Left cardiac atrium (tissue), 4 donors: ENCODE measurements at regions not wholly inside any gene's neighbourhood (a gene's known extent, or its start where the extent isn't known, plus 50 kb on each side); places are given as distances from the start of the nearest gene placed in this dataset.

Source experiments
- ATAC-seq, 2 donors: fragments of 200-7000 bp; cut with Tn5 transposase; one replicate each; pipeline ENCODE4 v1.9.1; 2020; ENCODE audit warnings: mild to moderate bottlenecking in 2 of 2, moderate library complexity in 2 of 2
- DNase-seq: peaks from one replicate; pipeline ENCODE4 v3.0.0-alpha.2; 2020
- intact Hi-C, 2 donors: fragments of 100-400 bp; cut with DNase I; formaldehyde crosslinking; loops; one replicate each; pipeline versions ENCODE4 v1.14.1 to v1.15.1; 2022 to 2023
- donor health status: DM: no; HTN: yes; CAD: no.
- donor health status: DM: no; HTN: yes; CAD: no; lungs with severe emphysema.
- donor health status: DM: yes; HTN: yes; CAD: no.
- donor health status: Dilated cardiomyopathy.

DNA sequence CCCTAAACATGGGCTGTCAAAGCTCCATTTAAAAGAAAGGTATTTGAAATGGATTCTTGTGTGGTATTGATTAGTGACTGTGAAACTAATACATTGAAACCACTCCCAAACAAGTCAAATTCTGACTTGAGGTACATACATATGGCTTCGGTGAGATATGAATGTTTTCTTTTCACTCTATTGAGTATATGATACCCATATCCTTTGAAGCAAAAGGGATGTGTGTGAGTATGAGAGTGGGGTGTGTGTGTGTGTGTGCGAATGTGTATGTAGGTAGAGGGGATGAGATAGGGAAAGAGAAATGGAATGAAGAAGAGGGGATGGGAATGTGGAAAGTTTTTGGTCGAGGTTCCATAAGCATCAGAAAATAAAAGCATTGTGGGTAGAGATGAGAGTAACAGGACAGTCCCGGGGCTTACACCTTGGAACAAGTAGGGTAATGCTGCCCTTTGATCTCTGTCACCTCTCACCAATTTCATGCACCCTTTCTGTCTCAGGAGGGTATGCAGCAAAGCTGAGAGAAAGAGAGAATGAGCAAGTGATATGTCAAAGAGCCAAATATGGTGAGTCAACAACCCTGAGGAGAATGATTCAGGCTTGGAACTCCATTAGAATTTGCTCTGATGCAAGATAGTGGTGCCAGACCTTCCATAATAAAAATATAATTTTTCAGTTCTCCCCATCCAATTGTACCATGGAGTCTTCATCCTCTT lies 64.0 kb upstream of the ZEB2 start:
- ATAC-seq: peak; percentile 50 to 91
- intact Hi-C loops: no loop called here
- no peak for DNase-seq

DNA sequence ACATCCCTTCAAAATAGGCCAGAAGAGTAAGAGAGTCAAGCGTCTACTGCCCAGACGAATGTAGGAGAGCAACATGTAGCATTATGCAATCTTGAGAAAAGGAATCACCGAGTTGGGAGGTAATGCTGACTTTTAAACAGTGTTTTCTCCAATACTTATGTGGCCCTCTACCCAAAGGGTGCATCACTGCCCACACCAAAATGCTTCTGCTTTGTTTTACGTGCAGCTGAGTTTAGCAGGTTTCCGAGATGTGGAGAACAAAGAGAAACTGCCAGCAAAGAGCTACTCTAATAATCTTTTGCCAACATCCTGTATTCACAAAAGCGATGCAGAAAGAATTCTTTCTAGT lies 63.4 kb upstream of the ZEB2 start:
- ATAC-seq (peak in 1 of 2 donors; percentile 32), DNase-seq (no peak)
- intact Hi-C loops: no loop called here

DNA sequence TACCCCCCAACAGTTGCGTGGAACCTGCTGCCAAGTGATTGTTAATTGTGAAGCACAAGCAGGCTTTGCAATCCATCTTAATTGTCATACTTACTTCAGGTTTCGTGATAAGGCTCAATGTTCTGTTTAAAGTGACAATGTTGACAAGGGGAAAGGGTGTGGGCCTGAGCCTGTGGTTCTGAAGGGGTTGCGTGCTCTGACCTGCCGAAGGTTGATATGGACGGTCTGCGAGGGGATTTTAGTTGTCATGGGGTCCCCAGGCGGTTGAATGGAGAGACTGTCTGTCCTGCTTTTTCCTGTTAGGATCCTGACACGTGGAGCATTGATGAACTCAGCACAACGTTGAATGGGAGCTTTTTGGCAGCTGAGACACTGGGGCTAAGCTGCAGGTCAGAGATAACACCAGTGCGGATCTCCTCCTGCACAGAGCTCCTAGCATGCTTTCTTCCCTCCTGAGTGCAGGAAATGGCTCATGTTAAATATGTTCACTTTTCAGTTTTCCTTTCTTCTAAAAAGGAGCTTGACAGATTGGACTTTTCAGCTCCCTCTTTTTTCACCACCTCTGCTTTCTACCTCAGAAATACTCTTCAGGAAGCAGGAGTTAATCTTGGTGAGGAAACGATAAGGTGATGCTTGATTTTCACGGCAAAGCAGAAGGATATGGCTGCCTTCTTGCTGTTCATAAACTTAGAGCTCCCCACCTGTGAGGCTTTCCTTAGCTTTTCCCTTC lies 62.9 kb upstream of the ZEB2 start:
- intact Hi-C loops: no loop called here
- DNase-seq: no peak
- peak in 1 of 2 donors; percentile 74 for ATAC-seq

- no peak for DNase-seq
- no peak for ATAC-seq
- intact Hi-C loops: no loop called here
These were observed 60.7 kb upstream of the ZEB2 start for GRCh38 chr2:144580521-144581161.

DNA sequence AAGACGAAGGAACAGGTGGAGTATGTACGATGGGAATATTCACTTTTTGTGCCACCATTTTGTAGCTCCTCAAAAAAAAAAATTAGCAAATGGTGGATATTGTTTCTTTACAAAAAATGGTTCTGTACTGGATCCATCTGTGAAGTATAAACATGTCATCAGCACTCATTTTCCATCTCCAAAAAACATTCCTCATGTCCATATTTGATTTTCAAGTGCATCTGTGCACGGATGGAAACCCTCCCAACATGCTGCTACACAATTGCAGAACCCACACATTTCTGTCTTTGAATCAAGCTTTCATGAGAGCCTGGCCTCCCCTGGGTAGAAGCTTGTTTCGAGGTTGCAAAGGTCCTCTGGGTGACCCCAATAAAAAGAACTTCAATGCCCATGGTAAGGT lies 59.6 kb upstream of the ZEB2 start:
- intact Hi-C loops: no loop called here
- DNase-seq (no peak), ATAC-seq (no peak)

DNA sequence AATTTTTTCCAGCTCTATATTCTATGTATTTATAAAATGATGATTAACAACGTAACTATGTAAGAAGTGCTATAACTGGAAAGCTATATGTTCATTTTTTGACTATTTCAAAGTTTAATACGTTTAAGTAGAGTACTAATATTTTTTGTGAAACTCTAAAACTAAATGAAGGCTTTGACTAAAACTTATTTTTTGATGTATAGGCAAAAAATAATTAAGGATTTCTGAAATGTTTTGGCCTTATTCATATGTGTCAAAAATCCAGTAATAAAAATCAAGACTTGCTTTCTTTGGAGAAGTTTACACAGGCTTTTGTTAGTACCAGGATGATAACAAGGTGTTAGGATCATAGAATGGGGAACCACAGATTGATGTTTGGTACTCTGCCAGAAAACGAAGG lies 58.2 kb upstream of the ZEB2 start:
- DNase-seq (no peak), ATAC-seq (no peak)
- intact Hi-C loops: no loop called here

DNA sequence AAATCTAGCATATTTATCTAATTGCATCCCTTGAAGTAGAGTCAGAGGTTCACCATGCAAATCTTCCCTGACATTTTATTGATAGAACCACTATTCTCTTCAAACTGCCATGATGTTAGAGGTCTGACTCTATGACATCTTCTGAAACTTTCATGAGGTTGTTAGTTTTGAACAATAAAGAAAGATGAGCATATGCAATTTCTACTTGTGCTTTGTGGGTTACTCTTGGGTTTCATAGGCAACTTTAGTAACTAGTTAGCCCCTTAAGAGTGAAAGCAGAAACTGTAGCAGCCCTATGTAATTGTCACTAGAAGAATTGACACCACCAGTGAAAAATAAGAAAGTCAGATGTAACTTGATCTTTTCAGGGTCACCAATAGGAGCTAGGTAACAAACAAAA lies 53.1 kb upstream of the ZEB2 start:
- DNase-seq (no peak), ATAC-seq (no peak)
- intact Hi-C loops: no loop called here

DNA sequence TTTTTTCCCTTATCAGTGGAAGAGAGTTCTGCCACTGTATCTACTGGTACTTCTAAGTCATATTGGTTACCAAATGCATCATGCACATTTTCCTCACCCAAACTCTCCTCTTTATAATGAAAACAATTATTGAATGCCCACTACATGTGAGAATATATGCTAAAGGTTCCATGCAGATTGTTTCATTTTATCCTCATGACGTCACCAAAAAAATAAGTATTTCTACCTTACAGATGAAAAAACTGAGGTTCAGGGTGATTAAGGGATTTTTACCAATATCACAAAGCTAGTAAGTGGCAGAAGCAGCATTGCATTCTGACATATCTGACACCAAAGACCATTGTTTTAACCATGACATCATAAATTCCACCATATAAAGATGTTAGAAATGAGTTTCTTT lies 51.9 kb upstream of the ZEB2 start:
- intact Hi-C loops: no loop called here
- ATAC-seq: no peak

GRCh38 chr2:144570566-144570965 lies 50.6 kb upstream of the ZEB2 start:
- intact Hi-C loops: no loop called here
- DNase-seq (no peak), ATAC-seq (no peak)

More for the DNA sequence above, 51.9 kb upstream of the ZEB2 start:
- DNase-seq: no peak
